ENCODE measurements at regions not wholly inside any gene's neighbourhood (a gene's known extent, or its start where the extent isn't known, plus 50 kb on each side); places are given as distances from the start of the nearest gene placed in this dataset.

DNA sequence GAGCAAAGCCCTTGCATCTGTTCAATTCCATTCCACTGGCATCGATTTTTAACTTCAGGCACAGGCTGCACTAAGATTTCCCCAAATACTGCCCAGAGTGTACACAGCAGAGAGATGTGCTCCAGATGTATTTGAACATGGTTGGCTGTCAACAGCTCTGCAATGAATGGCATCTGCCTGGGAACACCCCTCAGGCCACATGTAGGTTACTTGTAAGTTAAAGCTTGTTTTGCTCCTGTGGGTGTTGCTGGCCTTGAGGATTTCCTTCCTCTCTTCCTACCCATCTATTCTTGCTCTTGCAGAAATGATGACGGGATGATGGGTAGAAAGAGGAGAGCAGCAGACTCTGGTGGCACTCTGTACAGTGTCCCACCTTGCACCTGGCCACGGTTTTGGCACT lies 69.3 kb upstream of the HELT start:
- H3K4me3 ChIP-seq, result no peak overlapping the region
- H2AFZ ChIP-seq (ENCODE audit: control insufficient read depth, low read depth, low read length), result no peak overlapping the region
- BruUV-seq (replicated peaks), result no TSS peak
- no peaks in the 10 kb centered on the region for H3K36me3 ChIP-seq (ENCODE audit: control insufficient read depth in 2 of 2, insufficient read depth in 2 of 2, low read length in 1 of 2)
- no peak for DNase-seq (ENCODE audit: low read depth, low spot score)
- FAIRE-seq, result no peak
- no peak for ATAC-seq
- H3K9ac ChIP-seq (ENCODE audit: control insufficient read depth, insufficient read depth, low read length), result no peak overlapping the region
- POLR2A ChIA-PET, result no interaction called here
- RAD21 ChIA-PET (ENCODE audit: unreplicated experiment), result no interaction called here
- WGBS (ENCODE audit: insufficient coverage, insufficient replicate concordance, low lambda C conversion rate, missing lambda C conversion rate), result 19% methylated on average over 3 of the region's 3 CpGs
- no peak overlapping the region for H3K4me2 ChIP-seq (ENCODE audit: control insufficient read depth, insufficient read depth)
- intact Hi-C loops (cut with micrococcal nuclease; ENCODE audit: unreplicated experiment) (no loop called here), in situ Hi-C loops (cut with MboI) (no loop called here)
- no peak overlapping the region for H3K27ac ChIP-seq (ENCODE audit: control insufficient read depth, insufficient read depth)
- H3K4me1 ChIP-seq (ENCODE audit: control insufficient read depth, insufficient read depth, low read length), result no peaks in the 10 kb centered on the region
- H3K79me2 ChIP-seq (ENCODE audit: control insufficient read depth, insufficient read depth, low read length), result no peaks in the 10 kb centered on the region
- no peaks in the 10 kb centered on the region for H4K20me1 ChIP-seq (ENCODE audit: control insufficient read depth, insufficient read depth)
- CTCF ChIA-PET, result no interaction called here
- TF ChIP-seq LARP7 (IDR thresholded peaks at IDR 0.05) (no peak), BHLHE40 (IDR thresholded peaks at IDR 0.05; ENCODE audit: borderline replicate concordance in 1 of 2, low read depth in 2 of 2, low read length in 1 of 2) (no peak), POLR2AphosphoS5 (IDR thresholded peaks at IDR 0.05; ENCODE audit: low read length) (no peak), ZNF592 (IDR thresholded peaks at IDR 0.05) (no peak), ZNF687 (IDR thresholded peaks at IDR 0.05) (no peak), RCOR1 (conservative IDR thresholded peaks at IDR 0.05; ENCODE audit: low read depth, low read length) (no peak), MYB (IDR thresholded peaks at IDR 0.05; ENCODE audit: borderline replicate concordance, low read depth, low read length) (no peak), FOXM1 (IDR thresholded peaks at IDR 0.05; ENCODE audit: low read depth, low read length) (no peak), CHD1 (IDR thresholded peaks at IDR 0.05; ENCODE audit: low read depth, low read length) (no peak)
- TF ChIP-seq, protein P1, sequence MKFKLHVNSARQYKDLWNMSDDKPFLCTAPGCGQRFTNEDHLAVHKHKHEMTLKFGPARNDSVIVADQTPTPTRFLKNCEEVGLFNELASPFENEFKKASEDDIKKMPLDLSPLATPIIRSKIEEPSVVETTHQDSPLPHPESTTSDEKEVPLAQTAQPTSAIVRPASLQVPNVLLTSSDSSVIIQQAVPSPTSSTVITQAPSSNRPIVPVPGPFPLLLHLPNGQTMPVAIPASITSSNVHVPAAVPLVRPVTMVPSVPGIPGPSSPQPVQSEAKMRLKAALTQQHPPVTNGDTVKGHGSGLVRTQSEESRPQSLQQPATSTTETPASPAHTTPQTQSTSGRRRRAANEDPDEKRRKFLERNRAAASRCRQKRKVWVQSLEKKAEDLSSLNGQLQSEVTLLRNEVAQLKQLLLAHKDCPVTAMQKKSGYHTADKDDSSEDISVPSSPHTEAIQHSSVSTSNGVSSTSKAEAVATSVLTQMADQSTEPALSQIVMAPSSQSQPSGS (IDR thresholded peaks at IDR 0.05; ENCODE audit: low read length), result no peak
- no peaks in the 10 kb centered on the region for H3K27me3 ChIP-seq (replicated peaks in 1 of 2; ENCODE audit: control insufficient read depth in 2 of 2, insufficient read depth in 2 of 2, low read length in 1 of 2)
- no peaks in the 10 kb centered on the region for H3K9me3 ChIP-seq (replicated peaks; ENCODE audit: control insufficient read depth, insufficient read depth, low read length)
- SMC1A ChIA-PET (ENCODE audit: uncharacterized antibody, unreplicated experiment), result interaction anchor here (1.5 kb wide), 1 partner anchor 24 kb away, joined by 4 read pairs; no protein-coding TSS in a partner anchor
